NT2/D1 (cell line): ENCODE measurements at regions not wholly inside any gene's neighbourhood (a gene's known extent, or its start where the extent isn't known, plus 50 kb on each side); places are given as distances from the start of the nearest gene placed in this dataset.

Experiments
- SUZ12 ChIP-seq: IDR thresholded peaks from 2 replicates; pipeline ENCODE4 v1.6.1; 2011; ENCODE audit not compliant: insufficient read length, insufficient read depth; ENCODE audit errors: extremely low read depth
- YY1 ChIP-seq: IDR thresholded peaks from 2 replicates; pipeline ENCODE4 v1.6.1; 2011; ENCODE audit not compliant: insufficient read length, insufficient read depth
- ZNF274 ChIP-seq: IDR thresholded peaks from 2 replicates; pipeline ENCODE4 v1.6.1; 2011; ENCODE audit warnings: mild to moderate bottlenecking, low read depth, low read length

- TF ChIP-seq YY1 (no peak), ZNF274 (no peak), SUZ12 (no peak)
Observed at GRCh38 chr2:128520340-128520739, 201.7 kb upstream of the HS6ST1 start.
